B cell (primary cell): ENCODE measurements at regions not wholly inside any gene's neighbourhood (a gene's known extent, or its start where the extent isn't known, plus 50 kb on each side); places are given as distances from the start of the nearest gene placed in this dataset.

Source experiments
- ATAC-seq: fragments of 200-7000 bp; cut with Tn5 transposase; one replicate; pipeline ENCODE4 v1.10.0; 2021; ENCODE audit warnings: low read depth, mild to moderate bottlenecking, moderate number of reproducible peaks, moderate library complexity
- CTCF ChIA-PET: fragments of 350-600 bp; sonication (Branson Sonifier 250); formaldehyde crosslinking; loops from one replicate; lab custom pipeline; 2021; ENCODE audit warnings: antibody characterized with exemption, inconsistent platforms; lab: Charles Lee
- POLR2A ChIA-PET: fragments of 350-600 bp; sonication (Branson Sonifier 250); formaldehyde crosslinking; loops from one replicate; lab custom pipeline; 2021; ENCODE audit warnings: antibody characterized with exemption; lab: Charles Lee
- DNase-seq: peaks from one replicate; pipeline ENCODE4 v3.0.0; 2013
- H2AFZ ChIP-seq: 2 replicates; pipeline ENCODE4 v1.6.1; 2012; ENCODE audit warnings: mild to moderate bottlenecking, low read depth, low read length; ENCODE audit not compliant: insufficient read depth, poor library complexity, severe bottlenecking
- H3K27ac ChIP-seq, 2 donors: 1 replicate in 1 of 2; 2 replicates in 1 of 2; pipeline ENCODE4 v1.5.1; 2012 to 2013; ENCODE audit warnings: low read length in 2 of 2, mild to moderate bottlenecking in 2 of 2, moderate library complexity in 1 of 2
- H3K27me3 ChIP-seq, 4 experiments: fragments of 200-600 bp in 1 of 4; sonication (generic) in 1 of 4; replicated peaks in 1 of 4; 1 replicate in 2 of 4; 2 replicates in 2 of 4; pipeline versions ENCODE4 v1.6.1 to v1.7.0; 2013 to 2016; ENCODE audit warnings: low read length in 3 of 4, mild to moderate bottlenecking in 2 of 4, mixed read lengths in 1 of 4, moderate library complexity in 1 of 4; ENCODE audit not compliant: insufficient read depth in 4 of 4, control insufficient read depth in 3 of 4; ENCODE audit errors: control extremely low read depth in 1 of 4
- H3K36me3 ChIP-seq, 2 experiments: replicated peaks in 1 of 2; 1 replicate in 1 of 2; 2 replicates in 1 of 2; pipeline versions ENCODE4 v1.6.1 to v1.7.1; 2013; ENCODE audit warnings: low read length in 1 of 2; ENCODE audit not compliant: insufficient read depth in 2 of 2, control insufficient read depth in 1 of 2; ENCODE audit errors: control extremely low read depth in 1 of 2, extremely low read depth in 1 of 2
- H3K4me1 ChIP-seq, 2 donors: fragments of 200-600 bp in 1 of 2; sonication (generic) in 1 of 2; 1 replicate in 1 of 2; 2 replicates in 1 of 2; pipeline versions ENCODE4 v1.5.1 to v1.6.1; 2013 to 2017; ENCODE audit warnings: low read length in 2 of 2; ENCODE audit not compliant: control insufficient read depth in 2 of 2, insufficient read depth in 2 of 2
- H3K4me2 ChIP-seq: replicated peaks from 2 replicates; pipeline ENCODE3; 2012; ENCODE audit warnings: mild to moderate bottlenecking, low read depth, low read length; ENCODE audit not compliant: poor library complexity, severe bottlenecking
- H3K4me3 ChIP-seq, 5 experiments: fragments of 200-600 bp in 1 of 5; sonication (generic) in 1 of 5; 1 replicate in 3 of 5; 2 replicates in 2 of 5; pipeline versions ENCODE4 v1.5.1 to v1.7.0; 2011 to 2016; ENCODE audit warnings: low read length in 4 of 5, mild to moderate bottlenecking in 4 of 5, low read depth in 2 of 5, control low read depth in 1 of 5, moderate library complexity in 1 of 5; ENCODE audit not compliant: insufficient read depth in 1 of 5; ENCODE audit errors: control extremely low read depth in 1 of 5, extremely low read depth in 1 of 5
- H3K79me2 ChIP-seq: fragments of 200-600 bp; sonication (generic); one replicate; pipeline ENCODE4 v1.6.0; 2016; ENCODE audit warnings: low read length; ENCODE audit not compliant: control insufficient read depth, insufficient read depth
- H3K9ac ChIP-seq: fragments of 200-600 bp; sonication (generic); 2 replicates; pipeline ENCODE4 v1.6.1; 2017; ENCODE audit warnings: mild to moderate bottlenecking, low read length, moderate library complexity
- H3K9me3 ChIP-seq, 3 donors: one replicate each; pipeline versions ENCODE4 v1.6.1 to v1.7.1; 2013; ENCODE audit warnings: low read length in 2 of 3; ENCODE audit not compliant: control insufficient read depth in 2 of 3, insufficient read depth in 1 of 3; ENCODE audit errors: control extremely low read depth in 1 of 3
- H4K20me1 ChIP-seq: 2 replicates; pipeline ENCODE4 v1.6.0; 2012; ENCODE audit warnings: mild to moderate bottlenecking, low read length; ENCODE audit not compliant: insufficient read depth, control insufficient read depth, poor library complexity, severe bottlenecking
- H3K27ac Mint-ChIP-seq: one replicate; pipeline ENCODE4 v1.8.0; 2021; ENCODE audit warnings: mixed read lengths
- H3K27me3 Mint-ChIP-seq: one replicate; pipeline ENCODE4 v1.8.0; 2021; ENCODE audit warnings: mixed read lengths
- H3K4me1 Mint-ChIP-seq: one replicate; pipeline ENCODE4 v1.8.0; 2021; ENCODE audit warnings: mixed read lengths
- H3K4me3 Mint-ChIP-seq: one replicate; pipeline ENCODE4 v1.8.0; 2021; ENCODE audit warnings: mixed read lengths
- H3K9me3 Mint-ChIP-seq: one replicate; pipeline ENCODE4 v1.8.0; 2022; ENCODE audit warnings: mixed read lengths; ENCODE audit not compliant: insufficient read depth
- EZH2 ChIP-seq: IDR thresholded peaks from 2 replicates; pipeline ENCODE4 v1.6.1; 2012; ENCODE audit warnings: borderline replicate concordance, low read depth, mild to moderate bottlenecking, moderate library complexity, low read length; ENCODE audit not compliant: insufficient read depth, poor library complexity, severe bottlenecking
- WGBS: methylation state at CpG from one replicate; pipeline ENCODE4 v1.1.5; 2013; ENCODE audit warnings: missing lambda C conversion rate; ENCODE audit not compliant: insufficient coverage; 5-methylcytosine and 5-hydroxymethylcytosine counted together
- intact Hi-C: fragments of 100-400 bp; cut with micrococcal nuclease; formaldehyde crosslinking; loops from one replicate; pipeline ENCODE4 v1.10.0; 2022
- TF ChIP-seq, protein P1 (sequence below): fragments of 200-600 bp; IDR thresholded peaks from one replicate; pipeline ENCODE4 v1.8.0; 2022; ENCODE audit warnings: antibody characterized with exemption, mild to moderate bottlenecking

DNA sequence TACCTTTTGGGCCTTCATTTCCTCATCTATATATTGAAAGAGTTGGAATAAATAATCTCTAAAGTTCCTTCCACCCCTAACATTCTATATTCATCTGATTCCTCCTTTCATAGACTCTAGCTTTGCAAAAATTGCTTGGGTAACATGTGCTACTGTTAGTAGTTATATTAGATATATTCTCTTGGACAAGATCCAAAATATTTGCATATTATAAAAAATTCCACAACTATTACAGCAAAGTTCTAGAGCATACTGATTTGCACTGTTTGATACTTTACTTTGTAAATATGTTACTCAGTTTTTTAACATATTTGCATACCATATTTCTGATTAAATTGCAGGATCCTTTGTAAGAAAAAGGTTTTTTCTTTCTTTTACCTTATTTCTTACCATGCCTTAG, 95.9 kb upstream of the UBE2E2 start:
- ChIA-PET CTCF (no interaction called here), POLR2A (no interaction called here)
- no peaks in the 10 kb centered on the region for H3K27me3 ChIP-seq
- H3K36me3 ChIP-seq, result no peaks in the 10 kb centered on the region
- DNase-seq (no peak), ATAC-seq (no peak)
- Mint-ChIP-seq H3K4me3 (no peak overlapping the region), H3K4me1 (no peaks in the 10 kb centered on the region), H3K9me3 (no peaks in the 10 kb centered on the region), H3K27me3 (no peaks in the 10 kb centered on the region), H3K27ac (no peak overlapping the region)
- H3K79me2 ChIP-seq, result no peaks in the 10 kb centered on the region
- no peak overlapping the region for H3K27ac ChIP-seq
- H3K9ac ChIP-seq, result no peak overlapping the region
- H4K20me1 ChIP-seq, result no peaks in the 10 kb centered on the region
- H3K4me3 ChIP-seq, result no peak overlapping the region
- intact Hi-C loops, result no loop called here
- H3K4me2 ChIP-seq, result no peak overlapping the region
- TF ChIP-seq, protein P1, sequence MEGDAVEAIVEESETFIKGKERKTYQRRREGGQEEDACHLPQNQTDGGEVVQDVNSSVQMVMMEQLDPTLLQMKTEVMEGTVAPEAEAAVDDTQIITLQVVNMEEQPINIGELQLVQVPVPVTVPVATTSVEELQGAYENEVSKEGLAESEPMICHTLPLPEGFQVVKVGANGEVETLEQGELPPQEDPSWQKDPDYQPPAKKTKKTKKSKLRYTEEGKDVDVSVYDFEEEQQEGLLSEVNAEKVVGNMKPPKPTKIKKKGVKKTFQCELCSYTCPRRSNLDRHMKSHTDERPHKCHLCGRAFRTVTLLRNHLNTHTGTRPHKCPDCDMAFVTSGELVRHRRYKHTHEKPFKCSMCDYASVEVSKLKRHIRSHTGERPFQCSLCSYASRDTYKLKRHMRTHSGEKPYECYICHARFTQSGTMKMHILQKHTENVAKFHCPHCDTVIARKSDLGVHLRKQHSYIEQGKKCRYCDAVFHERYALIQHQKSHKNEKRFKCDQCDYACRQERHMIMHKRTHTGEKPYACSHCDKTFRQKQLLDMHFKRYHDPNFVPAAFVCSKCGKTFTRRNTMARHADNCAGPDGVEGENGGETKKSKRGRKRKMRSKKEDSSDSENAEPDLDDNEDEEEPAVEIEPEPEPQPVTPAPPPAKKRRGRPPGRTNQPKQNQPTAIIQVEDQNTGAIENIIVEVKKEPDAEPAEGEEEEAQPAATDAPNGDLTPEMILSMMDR, result no peak
- no peak for TF ChIP-seq EZH2
- H2AFZ ChIP-seq, result no peak overlapping the region
- no peaks in the 10 kb centered on the region for H3K4me1 ChIP-seq
- H3K9me3 ChIP-seq, result no peaks in the 10 kb centered on the region

- Mint-ChIP-seq H3K4me1 (no peaks in the 10 kb centered on the region), H3K27ac (no peak overlapping the region), H3K27me3 (no peaks in the 10 kb centered on the region), H3K9me3 (no peaks in the 10 kb centered on the region), H3K4me3 (no peak overlapping the region)
- Histone ChIP-seq H3K36me3 (no peaks in the 10 kb centered on the region), H3K79me2 (no peaks in the 10 kb centered on the region), H3K4me3 (no peak overlapping the region), H4K20me1 (no peaks in the 10 kb centered on the region), H3K4me2 (no peak overlapping the region), H3K9me3 (no peaks in the 10 kb centered on the region), H2AFZ (no peak overlapping the region), H3K27me3 (no peaks in the 10 kb centered on the region), H3K9ac (no peak overlapping the region), H3K27ac (no peak overlapping the region), H3K4me1 (no peaks in the 10 kb centered on the region)
- no peak for ATAC-seq
- POLR2A ChIA-PET, result no interaction called here
- no CpG with 5 or more reads among the region's 3 CpGs for WGBS
- CTCF ChIA-PET, result no interaction called here
- DNase-seq, result no peak
- intact Hi-C loops, result no loop called here
- TF ChIP-seq EZH2, result no peak
- TF ChIP-seq, protein P1, result no peak
Measured at GRCh38 chr3:23108451-23109057, 94.6 kb upstream of the UBE2E2 start.
